GM18519 (cell line): ENCODE measurements at regions not wholly inside any gene's neighbourhood (a gene's known extent, or its start where the extent isn't known, plus 50 kb on each side); places are given as distances from the start of the nearest gene placed in this dataset.
"Not testable (repeated sequence)": the region's sequence is repeated elsewhere in the genome, so short reads cannot be mapped to it uniquely, and the experiment has no call there.

Experiments used
- ATAC-seq: cut with Tn5 transposase; IDR thresholded peaks from one replicate; pipeline ENCODE4 v1.9.1; 2021; ENCODE audit warnings: mild to moderate bottlenecking, moderate library complexity; ENCODE audit not compliant: unreplicated experiment, low FRiP score

DNA sequence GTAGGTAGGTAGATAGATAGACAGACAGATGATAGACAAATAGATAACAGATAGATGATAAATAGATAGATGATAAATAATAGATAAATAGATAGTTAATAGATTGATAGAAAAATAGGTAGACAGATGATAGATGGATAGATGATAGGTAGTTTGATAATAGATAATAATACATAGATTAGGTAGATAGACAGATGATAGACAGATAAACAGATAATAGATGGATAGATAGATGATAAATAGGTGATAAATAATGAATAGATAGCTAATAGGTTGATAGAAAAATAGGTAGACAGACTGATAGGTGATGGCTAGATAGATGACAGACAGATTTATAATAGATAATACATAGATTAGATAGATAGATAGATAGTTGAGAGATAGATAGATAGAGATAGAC, 350.5 kb upstream of the DPP6 start:
- no peak for ATAC-seq

DNA sequence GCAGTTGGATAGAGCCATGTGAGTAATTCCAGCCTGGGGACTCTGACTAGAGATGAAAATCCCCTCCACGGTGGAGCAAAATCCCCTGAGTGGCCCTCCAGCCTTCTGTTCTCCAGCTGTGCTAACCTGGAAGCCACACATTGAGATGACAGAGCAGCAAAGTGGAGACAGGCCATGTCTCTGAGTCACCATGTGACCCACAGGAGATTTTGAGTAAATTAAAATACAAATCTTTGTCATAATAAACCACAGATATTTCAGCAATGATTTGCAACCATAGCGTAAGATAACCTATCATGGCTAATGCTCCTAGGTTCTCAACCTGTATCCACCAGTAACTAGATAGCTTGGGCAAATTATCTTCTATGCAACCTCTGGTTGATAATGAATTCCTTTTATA, 328.3 kb upstream of the DPP6 start:
- not testable (repeated sequence) for ATAC-seq

- ATAC-seq = not testable (repeated sequence)
Measured at GRCh38 chr7:153731504-153731903, 320.7 kb upstream of the DPP6 start.

GRCh38 chr7:153743434-153743833, 308.8 kb upstream of the DPP6 start:
- not testable (repeated sequence) for ATAC-seq

- ATAC-seq = not testable (repeated sequence)
Measured at GRCh38 chr7:153747969-153748368, 304.2 kb upstream of the DPP6 start.

GRCh38 chr7:153748885-153749284, 303.3 kb upstream of the DPP6 start:
- not testable (repeated sequence) for ATAC-seq

GRCh38 chr7:153765869-153766268, 286.3 kb upstream of the DPP6 start:
- ATAC-seq = not testable (repeated sequence)

DNA sequence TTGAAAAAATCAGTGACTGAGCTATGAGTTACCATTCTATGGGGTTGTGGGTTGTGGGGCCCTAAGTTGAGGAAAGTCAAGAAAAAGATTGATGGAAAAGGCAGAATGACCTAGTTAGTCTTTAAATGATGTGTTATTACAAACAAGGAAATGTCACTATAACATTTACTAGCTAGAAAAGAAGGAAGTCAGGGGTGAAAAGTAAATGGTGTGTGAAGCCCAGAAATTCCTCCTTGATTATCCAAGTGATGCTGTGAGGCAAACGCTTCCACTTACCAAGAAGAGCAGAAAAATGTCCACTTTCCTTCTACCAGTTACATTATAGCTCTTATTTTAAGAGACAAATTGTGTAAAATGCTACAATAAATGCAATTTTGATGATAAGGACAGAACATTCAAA, 285.3 kb upstream of the DPP6 start:
- not testable (repeated sequence) for ATAC-seq

DNA sequence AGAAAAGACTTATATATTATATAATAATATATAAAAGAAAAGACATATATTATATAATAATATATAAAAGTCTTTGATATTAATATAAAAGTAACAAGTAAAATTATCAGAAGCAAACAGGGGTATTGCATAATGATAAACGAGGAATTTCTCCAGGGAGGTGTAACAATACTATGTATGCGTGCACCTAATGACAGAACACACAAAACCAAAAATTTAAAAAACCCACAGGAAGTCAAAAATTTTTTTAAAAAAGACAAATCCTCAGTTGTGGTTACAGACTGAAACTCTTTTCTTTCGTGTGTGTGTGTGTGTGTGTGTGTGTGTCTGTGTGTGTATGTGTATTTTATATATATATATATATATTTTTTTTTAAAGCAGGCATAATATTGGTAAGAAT, 279.2 kb upstream of the DPP6 start:
- ATAC-seq = no peak

DNA sequence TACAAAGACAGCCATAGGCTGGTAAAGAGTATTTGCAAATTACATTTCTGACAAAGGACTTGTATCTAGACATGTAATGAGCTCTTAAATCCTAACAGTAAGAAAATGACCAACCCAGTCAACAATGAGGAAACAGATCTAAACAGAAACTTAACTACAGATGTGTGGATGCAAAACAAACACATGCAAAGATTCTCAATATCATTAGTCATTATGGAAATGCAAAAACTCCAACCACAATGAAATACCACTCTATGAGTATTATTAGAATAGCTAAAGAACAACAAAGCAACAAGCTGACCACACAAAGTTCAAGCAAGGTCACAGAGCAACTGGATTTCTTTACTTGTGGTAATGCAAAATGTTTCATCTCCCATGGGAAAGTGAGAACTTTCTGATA, 275.3 kb upstream of the DPP6 start:
- not testable (repeated sequence) for ATAC-seq

DNA sequence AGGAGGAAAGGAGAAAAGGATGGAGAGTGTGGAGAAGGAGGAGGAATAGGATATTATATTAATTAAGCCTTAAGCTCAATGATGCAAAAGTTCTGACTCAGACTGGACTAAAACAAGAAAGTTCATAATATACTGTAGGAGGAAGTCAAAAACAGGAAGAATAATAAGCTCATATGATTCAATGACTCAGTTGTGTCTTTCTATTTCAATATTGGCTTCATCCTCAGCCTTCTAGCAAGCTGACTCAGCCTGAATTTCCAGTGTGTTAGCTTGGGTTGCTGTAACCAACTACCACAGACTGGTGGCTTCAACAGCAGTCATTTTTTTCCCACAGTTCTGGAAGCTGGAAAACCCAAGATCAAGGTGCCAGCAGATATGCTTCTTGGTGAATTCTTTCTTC, 254.8 kb upstream of the DPP6 start:
- ATAC-seq = not testable (repeated sequence)

DNA sequence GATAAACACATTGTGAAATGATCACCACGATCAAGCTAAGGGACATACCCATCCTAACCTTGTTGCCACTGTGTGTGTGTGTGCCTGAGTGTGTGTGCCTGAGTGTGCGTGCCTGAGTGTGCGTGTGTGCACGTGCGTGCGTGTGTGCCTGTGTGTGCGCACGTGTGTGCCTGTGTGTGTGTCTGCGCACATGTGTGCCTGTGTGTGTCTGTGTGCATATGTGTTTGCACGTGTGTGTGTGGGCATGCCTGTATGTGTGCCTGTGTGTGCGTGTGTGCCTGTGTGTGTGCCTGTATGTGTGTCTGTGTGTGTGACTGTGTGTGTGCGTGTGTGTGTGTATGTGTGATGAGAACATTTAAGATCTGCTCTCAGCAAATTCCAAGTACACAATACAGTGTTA, 244.1 kb upstream of the DPP6 start:
- no peak for ATAC-seq

GRCh38 chr7:153829525-153829924, 222.7 kb upstream of the DPP6 start:
- ATAC-seq = no peak

GRCh38 chr7:153832160-153832559, 220.0 kb upstream of the DPP6 start:
- ATAC-seq = no peak

DNA sequence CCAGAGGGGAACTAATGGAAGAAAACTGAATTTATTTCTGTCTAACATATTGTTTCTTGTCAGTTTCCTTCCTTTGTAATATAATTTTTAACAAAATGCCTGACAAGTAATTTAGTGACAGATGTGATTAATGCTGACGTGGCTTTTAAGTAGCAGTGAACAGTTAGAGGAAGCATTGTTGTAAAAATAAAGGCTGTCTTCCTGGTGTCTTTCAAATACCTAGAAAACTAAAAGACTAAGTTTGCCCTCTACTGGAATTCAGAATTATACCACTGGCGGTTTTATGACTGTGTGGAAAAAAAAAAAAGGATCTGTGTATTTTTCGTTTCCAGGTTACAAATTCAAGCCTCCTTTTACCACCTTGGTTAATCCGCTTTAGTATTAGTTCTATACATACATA, 217.1 kb upstream of the DPP6 start:
- no peak for ATAC-seq

DNA sequence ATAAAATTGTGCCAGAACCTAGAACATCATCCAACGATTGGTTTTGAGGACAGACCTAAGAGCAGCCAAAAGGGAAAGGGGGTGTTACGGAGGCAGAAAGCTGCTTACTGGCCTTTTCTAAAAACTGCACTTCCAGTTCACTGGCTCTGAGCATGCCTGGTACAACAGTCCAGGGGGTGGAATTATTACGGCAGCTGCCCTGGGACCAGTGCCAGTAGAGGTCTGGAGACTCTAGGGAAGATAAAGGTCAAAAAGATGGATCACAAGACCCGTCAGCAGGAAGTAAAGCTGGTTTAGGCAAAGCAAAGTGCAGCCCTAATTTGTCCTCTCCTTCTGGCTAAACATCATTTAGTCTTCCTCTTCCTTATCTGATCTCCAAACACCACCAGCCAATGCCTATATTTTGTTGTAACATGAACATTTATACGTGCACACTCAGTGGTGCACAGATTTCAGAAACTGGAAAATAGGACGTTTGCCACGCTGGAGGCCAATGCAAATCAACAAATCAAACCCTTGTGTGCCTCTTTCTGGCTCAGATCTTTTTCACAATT, 216.4 kb upstream of the DPP6 start:
- ATAC-seq = no peak

- no peak for ATAC-seq
Measured at GRCh38 chr7:153838591-153838990, 213.6 kb upstream of the DPP6 start.

- ATAC-seq = no peak
Measured at GRCh38 chr7:153840861-153841260, 211.3 kb upstream of the DPP6 start.

- ATAC-seq = no peak
Measured at GRCh38 chr7:153847828-153848227, 204.4 kb upstream of the DPP6 start.

- no peak for ATAC-seq
Measured at GRCh38 chr7:153852261-153852660, 199.9 kb upstream of the DPP6 start.

- ATAC-seq = no peak
Measured at GRCh38 chr7:153858355-153858754, 193.8 kb upstream of the DPP6 start.

DNA sequence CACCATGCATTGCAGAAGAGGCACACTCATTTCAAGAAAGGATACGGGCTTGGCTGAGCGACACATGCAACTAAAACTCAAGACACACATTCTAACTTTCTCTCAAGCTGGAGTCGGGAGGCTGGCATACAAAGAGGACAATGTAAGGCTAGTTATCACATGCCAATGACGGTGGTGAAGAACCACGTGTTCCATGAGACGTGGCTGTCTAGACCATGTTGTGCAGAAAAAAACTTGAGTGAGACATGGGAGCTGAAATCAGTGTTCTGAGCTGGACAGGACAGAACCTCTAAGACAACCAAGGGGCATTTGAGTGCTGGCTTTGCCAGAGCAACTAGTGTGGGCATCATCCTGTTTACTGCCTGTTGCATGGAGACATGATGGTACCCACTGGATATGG, 193.0 kb upstream of the DPP6 start:
- no peak for ATAC-seq
